ENCODE measurements at regions not wholly inside any gene's neighbourhood (a gene's known extent, or its start where the extent isn't known, plus 50 kb on each side); places are given as distances from the start of the nearest gene placed in this dataset.
A peak's percentile ranks its signal among the peaks of the same experiment; 100 is the strongest.

DNA sequence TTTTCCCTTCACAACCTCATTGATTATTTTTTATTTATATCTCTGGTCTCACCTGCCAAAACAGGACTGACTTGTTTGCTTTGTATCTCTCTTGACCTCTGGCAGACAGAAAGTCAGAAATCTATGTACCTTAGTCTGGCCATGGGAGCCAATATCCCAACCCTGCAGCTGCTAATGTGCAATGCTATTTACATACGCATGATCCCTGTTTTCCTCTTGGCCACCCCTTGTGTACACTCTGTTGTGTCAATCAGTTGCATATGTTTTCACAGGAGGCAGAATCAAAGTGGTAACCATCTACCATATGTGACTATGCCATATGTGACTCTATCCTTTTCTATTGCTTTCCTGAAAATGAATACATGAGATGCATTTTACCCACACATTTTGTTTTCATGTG lies 688.8 kb downstream of the PLA2G4A start:
- H3K36me3 ChIP-seq (replicated peaks in 1 of 2; ENCODE audit: insufficient read depth in 1 of 2, low read depth in 2 of 2), result no peaks in the 10 kb centered on the region
- WGBS, 2 donors, result 25 to 29% methylated on average over 1 of the region's 1 CpG
- intact Hi-C loops (cut with DNase I), result no loop called here
- H3K4me1 ChIP-seq, result no peaks in the 10 kb centered on the region
- H3K27me3 ChIP-seq, result no peaks in the 10 kb centered on the region
- H3K4me3 ChIP-seq, result no peak overlapping the region
- H3K9me3 ChIP-seq, result no peaks in the 10 kb centered on the region
- ATAC-seq (no peak), DNase-seq (peak in 2 of 4 donors; percentile 3 to 5)
- no peak overlapping the region for H3K27ac ChIP-seq
- TF ChIP-seq POLR2A (IDR thresholded peaks at IDR 0.05) (no peak), CTCF (IDR thresholded peaks at IDR 0.05) (no peak)

DNA sequence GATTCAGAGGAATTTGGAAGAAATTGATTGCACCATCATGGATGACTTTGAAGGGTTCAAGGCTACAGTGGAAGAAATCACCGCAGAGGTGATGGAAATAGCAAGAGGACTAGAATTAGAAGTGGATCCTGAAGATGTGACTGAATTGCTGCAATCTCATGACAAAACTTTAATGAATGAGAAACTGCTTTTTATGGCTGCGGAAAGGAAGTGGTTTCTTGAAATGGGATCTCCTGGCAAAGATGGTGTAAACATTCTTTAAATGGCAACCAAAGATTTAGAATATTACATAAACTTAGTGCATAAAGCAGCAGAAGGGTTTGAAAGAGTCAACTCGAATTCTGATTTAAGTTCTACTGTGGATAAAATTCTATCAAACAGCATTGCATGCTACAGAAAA lies 698.6 kb downstream of the PLA2G4A start:
- Histone ChIP-seq H3K27ac (no peak overlapping the region), H3K9me3 (no peaks in the 10 kb centered on the region), H3K27me3 (no peaks in the 10 kb centered on the region), H3K4me3 (no peak overlapping the region), H3K36me3 (replicated peaks in 1 of 2; ENCODE audit: insufficient read depth in 1 of 2, low read depth in 2 of 2) (no peaks in the 10 kb centered on the region), H3K4me1 (no peaks in the 10 kb centered on the region)
- 77% methylated on average over 3 of the region's 3 CpGs for WGBS, 2 donors
- DNase-seq (no peak), ATAC-seq (no peak)
- intact Hi-C loops (cut with DNase I), result no loop called here
- TF ChIP-seq POLR2A (IDR thresholded peaks at IDR 0.05), result no peak
- no peak for TF ChIP-seq CTCF (IDR thresholded peaks at IDR 0.05)

DNA sequence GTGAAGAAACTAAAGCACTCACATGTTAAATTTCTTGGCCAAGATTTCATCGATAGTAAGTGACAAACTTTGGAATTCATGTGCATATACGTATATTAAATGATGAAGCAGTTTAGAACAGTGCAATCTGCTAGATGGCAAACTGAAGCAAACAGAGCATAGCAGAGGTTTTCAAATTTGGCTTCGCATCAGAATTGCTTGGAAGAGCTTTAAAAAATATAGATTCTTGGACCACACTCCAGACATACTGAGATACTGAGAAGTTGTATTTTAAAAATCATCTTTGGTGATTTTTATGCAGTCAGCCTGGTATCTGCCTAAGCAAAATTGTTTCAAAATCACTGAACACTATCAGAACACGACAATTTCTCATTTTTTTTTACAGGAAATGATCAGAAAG lies 709.2 kb downstream of the PLA2G4A start:
- intact Hi-C loops (cut with DNase I), result no loop called here
- DNase-seq (no peak), ATAC-seq (no peak)
- Histone ChIP-seq H3K4me1 (no peaks in the 10 kb centered on the region), H3K9me3 (no peaks in the 10 kb centered on the region), H3K27me3 (no peaks in the 10 kb centered on the region), H3K36me3 (replicated peaks in 1 of 2; ENCODE audit: insufficient read depth in 1 of 2, low read depth in 2 of 2) (no peaks in the 10 kb centered on the region), H3K27ac (no peak overlapping the region), H3K4me3 (no peak overlapping the region)
- TF ChIP-seq CTCF (IDR thresholded peaks at IDR 0.05) (no peak), POLR2A (IDR thresholded peaks at IDR 0.05) (no peak)
- 63 to 65% methylated on average over 4 of the region's 4 CpGs for WGBS, 2 donors

DNA sequence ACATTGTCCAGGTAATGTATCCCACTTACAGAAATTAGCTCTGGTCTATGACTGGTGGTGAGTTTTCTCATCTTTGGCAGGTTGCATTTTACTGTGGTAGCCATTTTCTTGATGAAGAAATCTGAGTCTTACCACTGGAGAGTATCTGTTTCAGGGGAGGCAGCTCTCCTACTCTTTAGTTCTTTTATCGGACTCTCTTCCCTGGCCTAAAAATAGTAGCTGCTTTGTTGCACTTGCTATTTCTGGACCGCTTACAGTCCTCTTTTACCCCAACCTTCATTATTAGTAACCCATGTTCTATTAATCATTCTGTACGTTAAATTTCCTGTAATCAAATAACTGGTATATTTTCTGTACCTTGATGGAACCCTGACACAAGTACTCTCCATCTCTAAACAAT lies 720.8 kb downstream of the PLA2G4A start:
- DNase-seq (no peak), ATAC-seq (no peak)
- WGBS, 2 donors, result 72 to 82% methylated on average over 3 of the region's 3 CpGs
- Histone ChIP-seq H3K9me3 (no peaks in the 10 kb centered on the region), H3K27ac (no peak overlapping the region), H3K4me1 (no peaks in the 10 kb centered on the region), H3K27me3 (no peaks in the 10 kb centered on the region), H3K4me3 (no peak overlapping the region), H3K36me3 (replicated peaks in 1 of 2; ENCODE audit: insufficient read depth in 1 of 2, low read depth in 2 of 2) (no peaks in the 10 kb centered on the region)
- TF ChIP-seq POLR2A (IDR thresholded peaks at IDR 0.05), result no peak
- TF ChIP-seq CTCF (IDR thresholded peaks at IDR 0.05), result no peak
- intact Hi-C loops (cut with DNase I), result no loop called here

DNA sequence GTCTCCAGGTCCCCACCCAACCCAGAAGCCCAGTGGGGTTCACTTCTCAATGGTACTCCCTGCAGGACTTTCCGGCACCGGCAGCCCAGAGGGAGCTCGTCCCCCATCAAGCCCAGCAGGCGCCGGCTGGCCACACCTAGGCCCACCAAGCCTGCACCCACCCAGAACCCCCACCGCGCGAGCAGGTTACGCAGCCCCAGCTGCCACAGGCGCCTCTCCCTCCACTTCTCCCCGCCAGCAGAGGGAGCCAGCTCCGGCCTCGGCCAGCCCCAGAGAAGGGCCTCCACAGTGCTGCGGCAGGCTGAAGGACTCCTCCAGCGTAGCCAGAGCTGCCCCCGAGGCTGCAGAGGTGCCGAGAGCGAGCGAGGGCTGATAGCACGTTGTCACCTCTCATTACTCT lies 722.3 kb downstream of the PLA2G4A start:
- TF ChIP-seq CTCF (IDR thresholded peaks at IDR 0.05), result no peak
- no peak for TF ChIP-seq POLR2A (IDR thresholded peaks at IDR 0.05)
- Histone ChIP-seq H3K27ac (no peak overlapping the region), H3K27me3 (no peaks in the 10 kb centered on the region), H3K4me1 (no peaks in the 10 kb centered on the region), H3K36me3 (replicated peaks in 1 of 2; ENCODE audit: insufficient read depth in 1 of 2, low read depth in 2 of 2) (no peaks in the 10 kb centered on the region), H3K4me3 (no peak overlapping the region), H3K9me3 (no peaks in the 10 kb centered on the region)
- intact Hi-C loops (cut with DNase I), result no loop called here
- no peak for ATAC-seq
- 86 to 100% methylated on average over 6 to 20 of the region's 20 CpGs for WGBS, 2 donors
- DNase-seq, result no peak

Data from body of pancreas (tissue), 4 donors.